Endodermal cell (in vitro differentiated cells): ENCODE measurements at regions not wholly inside any gene's neighbourhood (a gene's known extent, or its start where the extent isn't known, plus 50 kb on each side); places are given as distances from the start of the nearest gene placed in this dataset.

Source experiments
- DNase-seq: peaks from one replicate; pipeline ENCODE4 v3.0.0-alpha.2; 2017
- H3K27ac ChIP-seq: 2 replicates; pipeline ENCODE4 v1.5.1; 2013; ENCODE audit warnings: mild to moderate bottlenecking, low read depth, low read length, moderate library complexity
- H3K27me3 ChIP-seq: 2 replicates; pipeline ENCODE4 v1.6.1; 2013; ENCODE audit warnings: mild to moderate bottlenecking, low read length, moderate library complexity; ENCODE audit not compliant: insufficient read depth, control insufficient read depth, poor library complexity, severe bottlenecking
- H3K36me3 ChIP-seq: 2 replicates; pipeline ENCODE4 v1.7.0; 2013; ENCODE audit warnings: mild to moderate bottlenecking, low read length, moderate library complexity; ENCODE audit not compliant: control insufficient read depth, insufficient read depth
- H3K4me1 ChIP-seq: one replicate; pipeline ENCODE4 v1.7.0; 2013; ENCODE audit warnings: low read length; ENCODE audit not compliant: control insufficient read depth, insufficient read depth
- H3K4me3 ChIP-seq: 2 replicates; pipeline ENCODE4 v1.5.1; 2013; ENCODE audit warnings: mild to moderate bottlenecking, low read length, moderate library complexity
- H3K9ac ChIP-seq: 2 replicates; pipeline ENCODE4 v1.6.1; 2013; ENCODE audit warnings: mild to moderate bottlenecking, low read length, moderate library complexity; ENCODE audit not compliant: poor library complexity, severe bottlenecking; ENCODE audit errors: extremely low read depth
- H3K9me3 ChIP-seq: 2 replicates; pipeline ENCODE4 v1.6.1; 2013; ENCODE audit warnings: mild to moderate bottlenecking, low read length, moderate library complexity; ENCODE audit not compliant: control insufficient read depth
- H3K27ac Mint-ChIP-seq: 2 replicates; pipeline ENCODE4 v1.8.0; 2020; ENCODE audit warnings: mixed read lengths
- H3K27me3 Mint-ChIP-seq: 2 replicates; pipeline ENCODE4 v1.8.0; 2021; ENCODE audit warnings: mild to moderate bottlenecking, mixed read lengths; ENCODE audit not compliant: insufficient read depth
- H3K36me3 Mint-ChIP-seq: 2 replicates; pipeline ENCODE4 v1.8.0; 2020; ENCODE audit warnings: low read depth, mixed read lengths
- H3K4me1 Mint-ChIP-seq: 2 replicates; pipeline ENCODE4 v1.8.0; 2020; ENCODE audit warnings: mixed read lengths
- H3K4me3 Mint-ChIP-seq: 2 replicates; pipeline ENCODE4 v1.8.0; 2020; ENCODE audit warnings: mild to moderate bottlenecking, moderate library complexity, mixed read lengths
- H3K9me3 Mint-ChIP-seq: 2 replicates; pipeline ENCODE4 v1.8.0; 2020; ENCODE audit warnings: mild to moderate bottlenecking, mixed read lengths
- WGBS, 2 experiments: methylation state at CpG; one replicate each; pipeline versions ENCODE4 v1.1.5 to v1.1.7; 2013; ENCODE audit warnings: missing lambda C conversion rate in 2 of 2, mixed read lengths in 1 of 2; ENCODE audit not compliant: insufficient coverage in 1 of 2, insufficient read length in 1 of 2; 5-methylcytosine and 5-hydroxymethylcytosine counted together
- TF ChIP-seq, protein P1 (sequence below): fragments of 200-600 bp; sonication (generic); conservative IDR thresholded peaks from 2 replicates; pipeline ENCODE4 v1.5.0; 2021; ENCODE audit warnings: antibody characterized with exemption, mild to moderate bottlenecking

GRCh38 chr13:78015782-78016181 lies 97.2 kb upstream of the EDNRB start:
- H3K27ac ChIP-seq, result no peak overlapping the region
- Mint-ChIP-seq H3K27ac (no peak overlapping the region), H3K4me1 (peaks cover 2% of the 10 kb centered on the region), H3K4me3 (no peak overlapping the region), H3K36me3 (no peaks in the 10 kb centered on the region), H3K27me3 (no peaks in the 10 kb centered on the region), H3K9me3 (peaks cover 12% of the 10 kb centered on the region)
- no peaks in the 10 kb centered on the region for H3K4me1 ChIP-seq
- WGBS, 2 experiments, result 98% methylated on average over 3 of the region's 3 CpGs; no CpG with 5 or more reads in 1 of the 2 experiments
- H3K27me3 ChIP-seq, result no peaks in the 10 kb centered on the region
- H3K4me3 ChIP-seq, result no peak overlapping the region
- TF ChIP-seq, protein P1, sequence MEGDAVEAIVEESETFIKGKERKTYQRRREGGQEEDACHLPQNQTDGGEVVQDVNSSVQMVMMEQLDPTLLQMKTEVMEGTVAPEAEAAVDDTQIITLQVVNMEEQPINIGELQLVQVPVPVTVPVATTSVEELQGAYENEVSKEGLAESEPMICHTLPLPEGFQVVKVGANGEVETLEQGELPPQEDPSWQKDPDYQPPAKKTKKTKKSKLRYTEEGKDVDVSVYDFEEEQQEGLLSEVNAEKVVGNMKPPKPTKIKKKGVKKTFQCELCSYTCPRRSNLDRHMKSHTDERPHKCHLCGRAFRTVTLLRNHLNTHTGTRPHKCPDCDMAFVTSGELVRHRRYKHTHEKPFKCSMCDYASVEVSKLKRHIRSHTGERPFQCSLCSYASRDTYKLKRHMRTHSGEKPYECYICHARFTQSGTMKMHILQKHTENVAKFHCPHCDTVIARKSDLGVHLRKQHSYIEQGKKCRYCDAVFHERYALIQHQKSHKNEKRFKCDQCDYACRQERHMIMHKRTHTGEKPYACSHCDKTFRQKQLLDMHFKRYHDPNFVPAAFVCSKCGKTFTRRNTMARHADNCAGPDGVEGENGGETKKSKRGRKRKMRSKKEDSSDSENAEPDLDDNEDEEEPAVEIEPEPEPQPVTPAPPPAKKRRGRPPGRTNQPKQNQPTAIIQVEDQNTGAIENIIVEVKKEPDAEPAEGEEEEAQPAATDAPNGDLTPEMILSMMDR, result no peak
- no peaks in the 10 kb centered on the region for H3K36me3 ChIP-seq
- H3K9ac ChIP-seq, result no peak overlapping the region
- no peak for DNase-seq
- H3K9me3 ChIP-seq, result no peaks in the 10 kb centered on the region

GRCh38 chr13:78012046-78012445 lies 93.4 kb upstream of the EDNRB start:
- Mint-ChIP-seq H3K36me3 (no peaks in the 10 kb centered on the region), H3K27me3 (no peaks in the 10 kb centered on the region), H3K4me3 (no peak overlapping the region), H3K9me3 (peaks cover 3% of the 10 kb centered on the region), H3K27ac (no peak overlapping the region), H3K4me1 (peaks cover 4% of the 10 kb centered on the region)
- DNase-seq, result peak; percentile 47
- WGBS, 2 experiments, result 75 to 84% methylated on average over 1 to 2 of the region's 2 CpGs
- Histone ChIP-seq H3K9me3 (no peaks in the 10 kb centered on the region), H3K36me3 (no peaks in the 10 kb centered on the region), H3K27me3 (no peaks in the 10 kb centered on the region), H3K4me1 (no peaks in the 10 kb centered on the region), H3K9ac (no peak overlapping the region), H3K27ac (no peak overlapping the region), H3K4me3 (no peak overlapping the region)
- TF ChIP-seq, protein P1, result peak; percentile 62

GRCh38 chr13:78004821-78005220 lies 86.2 kb upstream of the EDNRB start:
- no peaks in the 10 kb centered on the region for H3K9me3 ChIP-seq
- no peak overlapping the region for H3K4me3 ChIP-seq
- no peak for DNase-seq
- H3K27me3 Mint-ChIP-seq, result no peaks in the 10 kb centered on the region
- H3K4me1 ChIP-seq, result no peaks in the 10 kb centered on the region
- H3K27me3 ChIP-seq, result no peaks in the 10 kb centered on the region
- H3K36me3 ChIP-seq, result no peaks in the 10 kb centered on the region
- H3K4me1 Mint-ChIP-seq, result no peaks in the 10 kb centered on the region
- peaks cover 32% of the 10 kb centered on the region for H3K9me3 Mint-ChIP-seq
- H3K4me3 Mint-ChIP-seq, result no peak overlapping the region
- no peak overlapping the region for H3K27ac ChIP-seq
- H3K9ac ChIP-seq, result no peak overlapping the region
- TF ChIP-seq, protein P1, result no peak
- H3K36me3 Mint-ChIP-seq, result no peaks in the 10 kb centered on the region
- no peak overlapping the region for H3K27ac Mint-ChIP-seq
- WGBS, 2 experiments, result 92 to 100% methylated on average over 1 to 2 of the region's 2 CpGs
